Fibroblast of villous mesenchyme (primary cell): ENCODE measurements at regions not wholly inside any gene's neighbourhood (a gene's known extent, or its start where the extent isn't known, plus 50 kb on each side); places are given as distances from the start of the nearest gene placed in this dataset.

Experiments used
- DNase-seq: peaks from one replicate; pipeline ENCODE4 v3.0.0-alpha.2; 2010; ENCODE audit warnings: low read depth
- H3K4me3 ChIP-seq: 2 replicates; pipeline ENCODE4 v1.5.1; 2011; ENCODE audit warnings: low read depth, mild to moderate bottlenecking, low read length
- TF ChIP-seq, protein P1 (sequence below): IDR thresholded peaks from 2 replicates; pipeline ENCODE4 v1.5.1; 2012; ENCODE audit warnings: low read depth, mild to moderate bottlenecking, low read length; ENCODE audit not compliant: insufficient read depth

DNA sequence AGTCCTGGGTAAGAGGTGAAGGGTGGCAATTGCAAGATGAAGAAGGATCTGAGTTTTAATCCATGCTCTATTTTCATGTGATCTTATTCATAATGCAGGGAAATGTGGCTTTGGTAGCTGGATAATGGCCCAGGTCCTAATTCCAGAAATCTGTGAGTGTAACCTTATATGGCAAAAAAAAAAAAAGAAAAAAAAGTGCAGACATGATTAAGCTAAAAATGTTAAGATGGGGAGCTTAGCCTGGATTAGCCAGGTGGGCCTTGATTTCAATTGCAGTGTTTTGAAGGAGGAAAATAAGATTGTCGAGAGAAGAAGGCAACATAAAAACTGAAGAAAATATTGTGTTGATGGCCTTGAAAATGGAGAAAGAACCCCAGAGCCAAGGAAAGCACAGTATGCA, 867.7 kb upstream of the HS3ST1 start:
- DNase-seq, result no peak
- no peak overlapping the region for H3K4me3 ChIP-seq
- TF ChIP-seq, protein P1, sequence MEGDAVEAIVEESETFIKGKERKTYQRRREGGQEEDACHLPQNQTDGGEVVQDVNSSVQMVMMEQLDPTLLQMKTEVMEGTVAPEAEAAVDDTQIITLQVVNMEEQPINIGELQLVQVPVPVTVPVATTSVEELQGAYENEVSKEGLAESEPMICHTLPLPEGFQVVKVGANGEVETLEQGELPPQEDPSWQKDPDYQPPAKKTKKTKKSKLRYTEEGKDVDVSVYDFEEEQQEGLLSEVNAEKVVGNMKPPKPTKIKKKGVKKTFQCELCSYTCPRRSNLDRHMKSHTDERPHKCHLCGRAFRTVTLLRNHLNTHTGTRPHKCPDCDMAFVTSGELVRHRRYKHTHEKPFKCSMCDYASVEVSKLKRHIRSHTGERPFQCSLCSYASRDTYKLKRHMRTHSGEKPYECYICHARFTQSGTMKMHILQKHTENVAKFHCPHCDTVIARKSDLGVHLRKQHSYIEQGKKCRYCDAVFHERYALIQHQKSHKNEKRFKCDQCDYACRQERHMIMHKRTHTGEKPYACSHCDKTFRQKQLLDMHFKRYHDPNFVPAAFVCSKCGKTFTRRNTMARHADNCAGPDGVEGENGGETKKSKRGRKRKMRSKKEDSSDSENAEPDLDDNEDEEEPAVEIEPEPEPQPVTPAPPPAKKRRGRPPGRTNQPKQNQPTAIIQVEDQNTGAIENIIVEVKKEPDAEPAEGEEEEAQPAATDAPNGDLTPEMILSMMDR, result no peak

- TF ChIP-seq, protein P1, result no peak
- H3K4me3 ChIP-seq, result no peak overlapping the region
- DNase-seq, result no peak
Measured at GRCh38 chr4:12293906-12294525, 865.3 kb upstream of the HS3ST1 start.

DNA sequence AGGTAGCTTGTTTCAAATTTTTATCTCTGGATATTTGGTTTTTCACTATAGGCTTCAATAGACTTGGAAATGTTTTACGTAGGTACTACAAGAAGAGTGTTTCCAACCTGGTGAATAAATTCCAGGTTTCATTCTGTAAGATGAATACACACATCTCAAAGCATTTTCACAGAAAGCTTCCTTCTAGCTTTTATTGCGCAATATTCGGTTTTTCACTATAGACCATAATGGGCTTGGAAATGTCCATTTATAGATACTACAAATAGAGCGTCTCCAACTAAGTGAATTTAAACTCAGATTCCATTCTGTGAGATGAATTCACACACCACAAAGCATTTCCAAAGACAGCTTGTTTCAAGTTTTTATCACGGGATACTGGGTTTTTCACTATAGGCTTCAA, 857.7 kb upstream of the HS3ST1 start:
- TF ChIP-seq, protein P1, result no peak
- DNase-seq, result no peak
- no peak overlapping the region for H3K4me3 ChIP-seq

DNA sequence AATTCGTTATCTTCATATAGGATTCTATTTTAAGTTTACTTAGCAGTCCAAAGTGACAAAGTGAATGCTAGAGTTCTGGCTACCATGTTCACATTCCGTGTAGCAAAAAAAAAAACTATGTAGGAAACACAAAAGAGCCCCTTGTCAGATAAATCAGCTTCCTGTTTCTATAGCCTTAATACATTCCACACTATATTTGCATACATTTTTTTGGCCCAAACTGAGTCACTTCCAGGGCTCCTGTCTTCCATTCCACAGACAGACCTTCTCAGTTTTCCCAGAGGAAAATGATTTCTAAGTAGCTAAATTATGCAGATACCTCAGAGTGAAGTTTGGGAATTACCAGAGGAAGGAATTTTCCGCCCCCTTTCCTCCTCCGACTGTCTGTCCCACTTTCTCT, 841.9 kb upstream of the HS3ST1 start:
- DNase-seq, result no peak
- no peak overlapping the region for H3K4me3 ChIP-seq
- TF ChIP-seq, protein P1, result no peak

GRCh38 chr4:12265554-12265953, 836.9 kb upstream of the HS3ST1 start:
- H3K4me3 ChIP-seq, result no peak overlapping the region
- DNase-seq, result no peak
- TF ChIP-seq, protein P1, result no peak

DNA sequence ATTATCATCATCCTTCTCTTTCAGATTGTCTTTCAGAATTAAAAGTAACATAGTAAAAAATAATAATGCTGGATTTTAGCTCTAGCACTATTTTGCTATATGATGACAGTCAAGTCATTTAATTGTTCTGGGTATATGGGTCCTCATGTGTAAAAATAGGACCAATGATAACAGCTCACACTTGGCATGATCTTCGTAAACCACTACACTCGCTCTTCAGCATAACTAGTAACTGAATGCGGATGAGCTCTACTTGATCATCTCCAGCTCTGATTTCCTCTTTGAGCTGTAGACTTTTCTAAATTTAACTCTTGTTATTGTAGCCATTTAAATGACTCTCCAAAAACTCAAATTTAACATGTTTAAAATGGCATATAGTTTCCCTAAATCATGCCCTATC, 831.8 kb upstream of the HS3ST1 start:
- TF ChIP-seq, protein P1, result no peak
- no peak for DNase-seq
- H3K4me3 ChIP-seq, result no peak overlapping the region

GRCh38 chr4:12244973-12245372, 816.3 kb upstream of the HS3ST1 start:
- no peak for DNase-seq
- H3K4me3 ChIP-seq, result no peak overlapping the region
- TF ChIP-seq, protein P1, result no peak
